CD4-positive, CD25-positive, alpha-beta regulatory T cell (primary cell): ENCODE measurements at regions not wholly inside any gene's neighbourhood (a gene's known extent, or its start where the extent isn't known, plus 50 kb on each side); places are given as distances from the start of the nearest gene placed in this dataset.

Source experiments
- ATAC-seq, 2 donors: fragments of 150-1000 bp; cut with Tn5 transposase; one replicate each; pipeline ENCODE4 v1.10.0; 2021; ENCODE audit warnings: low read depth in 2 of 2, moderate number of reproducible peaks in 2 of 2, moderate library complexity in 1 of 2
- DNase-seq, 3 donors: peaks; one replicate each; pipeline versions ENCODE4 v3.0.0 to v3.0.0-alpha.2; 2012 to 2022; ENCODE audit warnings: mixed read lengths in 1 of 3
- H3K27ac ChIP-seq: one replicate; pipeline ENCODE4 v1.7.0; 2013; ENCODE audit warnings: mild to moderate bottlenecking, low read length; ENCODE audit not compliant: insufficient read depth, poor library complexity, severe bottlenecking
- H3K27me3 ChIP-seq: one replicate; pipeline ENCODE4 v1.7.0; 2013; ENCODE audit warnings: low read length; ENCODE audit not compliant: control insufficient read depth, insufficient read depth
- H3K36me3 ChIP-seq: one replicate; pipeline ENCODE4 v1.7.0; 2013; ENCODE audit warnings: mild to moderate bottlenecking, low read length, moderate library complexity; ENCODE audit not compliant: control insufficient read depth, insufficient read depth
- H3K4me1 ChIP-seq: 2 replicates; pipeline ENCODE4 v1.7.0; 2013; ENCODE audit warnings: mild to moderate bottlenecking, low read length; ENCODE audit not compliant: insufficient read depth, control insufficient read depth, poor library complexity, severe bottlenecking
- H3K4me3 ChIP-seq: one replicate; pipeline ENCODE4 v1.7.0; 2013; ENCODE audit warnings: low read depth, mild to moderate bottlenecking, low read length, moderate library complexity
- H3K9me3 ChIP-seq, 2 experiments: 1 replicate in 1 of 2; 2 replicates in 1 of 2; pipeline ENCODE4 v1.7.0; 2013; ENCODE audit warnings: low read length in 2 of 2, mild to moderate bottlenecking in 1 of 2, moderate library complexity in 1 of 2; ENCODE audit not compliant: control insufficient read depth in 2 of 2
- H3K27ac Mint-ChIP-seq, 3 donors: one replicate each; pipeline ENCODE4 v1.8.0; 2020 to 2022; ENCODE audit warnings: mild to moderate bottlenecking in 3 of 3, mixed read lengths in 3 of 3, moderate library complexity in 2 of 3
- H3K27me3 Mint-ChIP-seq: one replicate; pipeline ENCODE4 v1.8.0; 2022; ENCODE audit warnings: mild to moderate bottlenecking, mixed read lengths
- H3K36me3 Mint-ChIP-seq: one replicate; pipeline ENCODE4 v1.8.0; 2020; ENCODE audit warnings: mixed read lengths
- H3K4me1 Mint-ChIP-seq, 4 donors: one replicate each; pipeline ENCODE4 v1.8.0; 2020 to 2022; ENCODE audit warnings: mixed read lengths in 4 of 4, mild to moderate bottlenecking in 1 of 4
- H3K4me3 Mint-ChIP-seq, 4 donors: one replicate each; pipeline ENCODE4 v1.8.0; 2020 to 2022; ENCODE audit warnings: mild to moderate bottlenecking in 4 of 4, mixed read lengths in 4 of 4, moderate library complexity in 3 of 4
- H3K9me3 Mint-ChIP-seq, 7 donors: one replicate each; pipeline ENCODE4 v1.8.0; 2020 to 2022; ENCODE audit warnings: mixed read lengths in 7 of 7, mild to moderate bottlenecking in 3 of 7, moderate library complexity in 2 of 7

DNA sequence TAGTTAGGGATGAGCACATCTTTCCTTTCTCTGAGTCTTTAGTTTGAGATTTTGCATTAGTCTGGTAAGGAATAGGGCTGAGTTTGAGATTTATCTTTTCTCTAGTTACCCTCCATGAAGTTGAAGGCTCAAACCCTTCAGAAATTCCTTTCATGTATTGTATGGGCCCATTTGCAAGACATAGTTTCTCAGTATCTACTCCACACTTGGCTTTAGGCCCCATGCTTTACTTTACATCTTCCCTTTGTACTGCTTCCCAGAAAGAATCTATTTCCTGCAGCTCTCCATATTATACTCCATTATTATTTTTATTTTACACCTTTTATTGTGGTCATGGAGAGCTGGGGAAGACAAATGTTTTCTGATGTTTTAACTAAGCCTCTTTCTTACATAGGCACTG lies 1038.2 kb downstream of the TECRL start:
- Mint-ChIP-seq H3K9me3 (peaks cover 0 to 21% (median 5%) of the 10 kb centered on the region in 7 donors), H3K27me3 (no peaks in the 10 kb centered on the region), H3K27ac (no peak overlapping the region), H3K4me3 (no peak overlapping the region), H3K36me3 (no peaks in the 10 kb centered on the region), H3K4me1 (no peaks in the 10 kb centered on the region)
- no peaks in the 10 kb centered on the region for H3K36me3 ChIP-seq
- DNase-seq = no peak
- H3K27me3 ChIP-seq = no peaks in the 10 kb centered on the region
- peaks cover 0 to 3% of the 10 kb centered on the region in 2 experiments for H3K9me3 ChIP-seq
- no peaks in the 10 kb centered on the region for H3K4me1 ChIP-seq
- no peak for ATAC-seq
- no peak overlapping the region for H3K4me3 ChIP-seq
- no peak overlapping the region for H3K27ac ChIP-seq

DNA sequence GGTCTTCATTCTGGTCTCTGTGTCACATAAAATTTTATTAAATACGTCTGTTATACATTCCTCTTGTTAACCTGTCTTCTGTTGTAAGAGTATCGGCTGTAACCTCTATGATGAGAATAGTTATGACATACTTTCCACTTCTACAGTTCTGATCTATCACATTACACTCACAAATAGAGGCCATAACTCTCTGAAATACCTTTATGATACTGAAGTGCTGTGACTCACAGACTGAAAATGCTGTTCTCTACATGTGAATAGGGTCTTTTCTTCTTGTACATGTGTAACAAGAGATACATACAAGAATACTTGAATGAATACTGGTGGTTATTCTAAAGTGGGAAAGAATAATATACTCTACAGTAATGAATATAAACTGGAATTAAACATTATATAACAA lies 1047.6 kb downstream of the TECRL start:
- H3K4me3 Mint-ChIP-seq = no peak overlapping the region
- Histone ChIP-seq H3K9me3 (no peaks in the 10 kb centered on the region), H3K27me3 (no peaks in the 10 kb centered on the region), H3K36me3 (no peaks in the 10 kb centered on the region), H3K27ac (no peak overlapping the region), H3K4me1 (no peaks in the 10 kb centered on the region), H3K4me3 (no peak overlapping the region)
- no peaks in the 10 kb centered on the region for H3K27me3 Mint-ChIP-seq
- ATAC-seq = no peak
- no peaks in the 10 kb centered on the region for H3K36me3 Mint-ChIP-seq
- no peak for DNase-seq
- peaks cover 2 to 25% (median 6%) of the 10 kb centered on the region in 7 donors for H3K9me3 Mint-ChIP-seq
- no peak overlapping the region for H3K27ac Mint-ChIP-seq
- no peaks in the 10 kb centered on the region for H3K4me1 Mint-ChIP-seq

DNA sequence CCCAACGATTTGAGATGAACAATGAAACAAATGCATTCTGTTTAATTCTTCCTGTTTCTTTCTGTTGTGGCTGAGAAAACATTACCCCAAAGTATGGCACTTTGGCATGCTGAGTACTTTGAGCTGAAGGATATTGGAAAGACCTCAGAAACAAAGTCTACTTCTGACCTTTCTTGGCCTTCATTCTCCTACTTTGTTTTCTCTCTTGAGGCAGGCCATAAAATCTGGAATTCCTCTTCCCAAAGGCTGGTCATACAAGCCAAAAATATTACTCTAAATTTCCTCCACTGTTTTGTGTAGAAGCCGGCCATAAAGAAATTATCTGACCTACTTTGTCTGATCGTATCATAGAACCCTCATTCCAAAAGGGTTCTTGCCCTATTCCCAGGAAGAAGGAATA lies 1048.2 kb downstream of the TECRL start:
- Mint-ChIP-seq H3K4me3 (peak overlapping the region in 1 of 4 donors; percentile 27), H3K27me3 (no peaks in the 10 kb centered on the region), H3K36me3 (no peaks in the 10 kb centered on the region), H3K9me3 (peaks cover 2 to 19% (median 6%) of the 10 kb centered on the region in 7 donors), H3K27ac (no peak overlapping the region), H3K4me1 (no peaks in the 10 kb centered on the region)
- Histone ChIP-seq H3K9me3 (no peaks in the 10 kb centered on the region), H3K4me1 (no peaks in the 10 kb centered on the region), H3K27me3 (no peaks in the 10 kb centered on the region), H3K27ac (no peak overlapping the region), H3K4me3 (no peak overlapping the region), H3K36me3 (no peaks in the 10 kb centered on the region)
- DNase-seq (no peak), ATAC-seq (no peak)

DNA sequence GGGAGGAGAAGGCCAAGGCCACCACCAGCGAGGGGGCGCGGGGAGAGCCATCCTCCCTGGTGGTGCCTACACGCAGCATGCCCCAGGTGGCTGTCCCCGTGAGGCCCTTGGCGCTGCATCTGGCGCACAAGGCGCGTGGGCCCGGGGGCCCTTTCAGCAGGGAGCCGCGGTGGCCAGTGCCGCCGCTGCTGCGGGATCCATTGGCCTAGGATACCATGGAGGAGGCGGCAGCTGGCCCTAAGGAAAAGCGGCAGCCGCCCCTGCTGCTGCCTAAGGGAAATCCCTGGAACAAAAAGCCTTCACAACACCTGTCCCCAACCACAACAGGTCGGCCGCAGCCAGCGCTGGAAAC lies 1059.6 kb downstream of the TECRL start:
- no peak overlapping the region for H3K4me3 ChIP-seq
- Mint-ChIP-seq H3K4me3 (no peak overlapping the region), H3K4me1 (no peaks in the 10 kb centered on the region), H3K36me3 (no peaks in the 10 kb centered on the region), H3K27ac (no peak overlapping the region), H3K27me3 (no peaks in the 10 kb centered on the region), H3K9me3 (peaks cover 0 to 40% (median 7%) of the 10 kb centered on the region in 7 donors)
- no peaks in the 10 kb centered on the region for H3K27me3 ChIP-seq
- DNase-seq (no peak), ATAC-seq (no peak)
- H3K4me1 ChIP-seq = no peaks in the 10 kb centered on the region
- no peak overlapping the region for H3K27ac ChIP-seq
- no peaks in the 10 kb centered on the region for H3K36me3 ChIP-seq
- H3K9me3 ChIP-seq = peaks cover 10 to 15% of the 10 kb centered on the region in 2 experiments

DNA sequence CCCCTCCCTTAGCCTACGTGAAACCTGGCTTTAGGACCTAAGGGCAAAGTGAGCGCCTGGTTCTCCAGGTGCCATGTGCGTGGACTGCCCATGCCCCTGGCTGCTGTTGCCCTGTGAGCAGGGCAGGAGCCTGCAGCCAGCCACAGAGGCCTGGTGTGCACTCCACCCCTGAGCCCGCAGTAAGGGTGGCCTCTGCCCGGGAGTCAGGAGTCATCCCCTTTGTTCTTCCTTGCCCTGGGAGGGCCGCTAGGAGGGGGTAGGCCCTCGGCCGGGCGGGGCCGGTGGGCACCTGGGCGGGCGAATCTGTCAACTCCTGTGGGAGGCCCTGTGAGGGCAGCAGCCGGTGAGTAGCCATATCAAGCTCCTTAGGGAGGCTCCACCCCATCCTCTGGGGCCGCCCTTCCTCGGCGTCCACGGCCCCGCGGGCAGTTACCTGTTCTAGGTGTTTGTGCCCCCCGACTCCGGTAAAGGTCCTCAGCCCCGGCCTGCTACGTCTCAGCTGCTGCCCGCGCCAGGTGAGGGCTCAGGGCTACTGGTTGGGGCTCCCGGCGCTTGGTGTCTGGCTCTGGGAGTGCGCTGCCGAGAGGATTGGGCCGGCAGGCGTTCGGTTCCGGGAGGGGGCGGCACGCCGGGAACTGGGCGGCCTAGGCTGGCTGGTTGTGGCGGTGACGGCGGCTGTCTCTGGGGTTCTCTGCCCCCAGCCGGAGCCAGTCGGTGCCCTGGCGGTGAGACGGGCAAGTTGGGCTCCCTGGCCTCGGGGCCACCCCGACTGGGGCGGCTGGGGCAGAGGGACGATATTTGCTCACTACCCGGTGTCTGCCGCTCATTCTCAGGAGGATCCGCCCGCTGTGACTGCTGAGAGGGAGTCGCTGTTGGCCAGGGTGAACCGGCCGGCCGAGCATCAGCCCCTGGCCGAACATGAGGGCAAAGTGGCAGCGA lies 1060.2 kb downstream of the TECRL start:
- Mint-ChIP-seq H3K4me3 (no peak overlapping the region), H3K9me3 (peaks cover 0 to 41% (median 7%) of the 10 kb centered on the region in 7 donors), H3K27ac (no peak overlapping the region), H3K27me3 (no peaks in the 10 kb centered on the region), H3K36me3 (no peaks in the 10 kb centered on the region), H3K4me1 (no peaks in the 10 kb centered on the region)
- DNase-seq = no peak
- no peaks in the 10 kb centered on the region for H3K4me1 ChIP-seq
- ATAC-seq = no peak
- no peaks in the 10 kb centered on the region for H3K36me3 ChIP-seq
- H3K27me3 ChIP-seq = no peaks in the 10 kb centered on the region
- peaks cover 15 to 16% of the 10 kb centered on the region in 2 experiments for H3K9me3 ChIP-seq
- H3K4me3 ChIP-seq = no peak overlapping the region
- no peak overlapping the region for H3K27ac ChIP-seq

DNA sequence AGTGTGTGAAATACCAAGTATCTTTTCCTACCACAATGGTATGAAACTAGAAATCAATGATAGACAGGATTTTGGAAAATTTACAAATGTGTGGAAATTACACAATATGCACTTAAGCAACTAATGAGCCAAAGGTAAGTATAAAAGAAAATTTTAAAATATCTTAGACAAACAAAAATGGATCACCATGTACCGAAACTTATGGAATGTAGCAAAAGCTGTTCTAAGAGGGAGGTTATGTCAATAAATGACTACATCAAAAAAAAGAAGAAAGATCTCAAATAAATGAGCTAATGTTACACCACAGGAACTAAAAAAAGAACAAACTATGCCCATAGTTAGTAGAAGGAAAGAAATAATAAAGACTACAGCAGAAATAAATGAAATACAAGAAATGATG lies 1084.1 kb downstream of the TECRL start:
- Mint-ChIP-seq H3K4me3 (no peak overlapping the region), H3K36me3 (no peaks in the 10 kb centered on the region), H3K9me3 (peaks cover 0 to 22% (median 6%) of the 10 kb centered on the region in 7 donors), H3K27me3 (no peaks in the 10 kb centered on the region), H3K27ac (no peak overlapping the region), H3K4me1 (no peaks in the 10 kb centered on the region)
- no peaks in the 10 kb centered on the region for H3K27me3 ChIP-seq
- peaks cover 0 to 10% of the 10 kb centered on the region in 2 experiments for H3K9me3 ChIP-seq
- no peak overlapping the region for H3K4me3 ChIP-seq
- H3K4me1 ChIP-seq = no peaks in the 10 kb centered on the region
- no peak overlapping the region for H3K27ac ChIP-seq
- DNase-seq (no peak), ATAC-seq (no peak)
- H3K36me3 ChIP-seq = no peaks in the 10 kb centered on the region

DNA sequence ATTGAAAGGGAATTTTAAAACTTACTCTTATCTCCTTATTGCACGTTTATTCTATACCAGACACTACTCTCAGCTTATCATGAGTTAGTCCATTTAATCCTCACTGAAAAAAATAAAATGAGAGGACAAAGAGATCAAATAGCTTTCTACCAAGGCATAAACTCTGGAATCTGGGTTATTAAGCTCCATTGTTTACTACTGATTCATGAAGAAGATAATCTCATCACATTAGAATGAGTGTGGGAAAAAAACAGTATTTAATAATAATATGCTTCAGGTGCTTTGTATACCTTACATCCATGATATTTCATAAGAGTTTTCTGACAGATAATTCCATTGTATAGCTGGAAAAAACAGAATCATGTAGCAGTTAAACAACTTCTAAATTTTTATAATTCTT lies 1092.6 kb downstream of the TECRL start:
- DNase-seq = no peak
- H3K27me3 Mint-ChIP-seq = no peaks in the 10 kb centered on the region
- Histone ChIP-seq H3K4me1 (no peaks in the 10 kb centered on the region), H3K9me3 (no peaks in the 10 kb centered on the region), H3K4me3 (no peak overlapping the region), H3K27me3 (no peaks in the 10 kb centered on the region), H3K27ac (no peak overlapping the region), H3K36me3 (no peaks in the 10 kb centered on the region)
- H3K9me3 Mint-ChIP-seq = peaks cover 2 to 13% (median 4%) of the 10 kb centered on the region in 7 donors
- no peak for ATAC-seq
- no peaks in the 10 kb centered on the region for H3K36me3 Mint-ChIP-seq
- H3K4me3 Mint-ChIP-seq = no peak overlapping the region
- no peak overlapping the region for H3K27ac Mint-ChIP-seq
- no peaks in the 10 kb centered on the region for H3K4me1 Mint-ChIP-seq

DNA sequence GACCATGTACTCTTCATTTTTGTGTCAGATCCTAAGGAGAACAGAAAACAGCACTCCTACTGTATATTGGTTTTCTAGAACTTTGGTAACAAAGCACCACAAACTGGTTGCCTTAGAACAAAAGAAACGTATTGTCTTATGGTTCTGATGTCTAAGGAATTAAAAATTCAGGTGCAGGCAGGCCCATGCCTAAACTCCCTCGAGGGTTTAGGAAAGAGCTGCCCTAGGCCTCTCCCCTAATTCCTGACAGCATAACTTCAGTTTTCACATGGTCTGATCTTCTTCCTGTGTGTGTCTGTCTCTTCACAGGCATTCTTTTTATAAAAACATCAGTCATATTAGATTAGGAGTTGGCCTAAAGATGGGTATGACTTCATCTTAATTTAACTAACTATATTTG lies 1093.6 kb downstream of the TECRL start:
- no peak for ATAC-seq
- Mint-ChIP-seq H3K27ac (no peak overlapping the region), H3K27me3 (no peaks in the 10 kb centered on the region), H3K36me3 (no peaks in the 10 kb centered on the region), H3K4me1 (no peaks in the 10 kb centered on the region), H3K4me3 (no peak overlapping the region), H3K9me3 (peaks cover 2 to 16% (median 4%) of the 10 kb centered on the region in 7 donors)
- Histone ChIP-seq H3K4me3 (no peak overlapping the region), H3K9me3 (no peaks in the 10 kb centered on the region), H3K27me3 (no peaks in the 10 kb centered on the region), H3K36me3 (no peaks in the 10 kb centered on the region), H3K4me1 (no peaks in the 10 kb centered on the region), H3K27ac (no peak overlapping the region)
- DNase-seq = no peak
